SK-N-SH (cell line): ENCODE measurements at regions not wholly inside any gene's neighbourhood (a gene's known extent, or its start where the extent isn't known, plus 50 kb on each side); places are given as distances from the start of the nearest gene placed in this dataset.

Experiments
- CTCF ChIA-PET: fragments of 300-600, 350-600 bp; formaldehyde crosslinking; extraction: SDS; loops from one replicate; lab custom pipeline; 2021; lab: Yijun Ruan, JAX
- POLR2A ChIA-PET: fragments of 350-600 bp; sonication (Branson Sonifier 250); formaldehyde crosslinking; extraction: SDS; loops from one replicate; lab custom pipeline; 2020; ENCODE audit warnings: antibody characterized with exemption, inconsistent platforms; lab: Yijun Ruan, JAX
- DNase-seq: peaks from one replicate; pipeline ENCODE4 v3.0.0; 2012
- H2AFZ ChIP-seq: fragments of 200-600 bp; sonication (generic); 2 replicates; pipeline ENCODE4 v1.8.1; 2016; ENCODE audit warnings: antibody characterized with exemption, mild to moderate bottlenecking, low read depth
- H3F3A ChIP-seq: fragments of 200-600 bp; sonication (generic); replicated peaks from 2 replicates; pipeline ENCODE3; 2016; ENCODE audit warnings: antibody characterized with exemption, mild to moderate bottlenecking; ENCODE audit not compliant: insufficient read depth
- H3K27ac ChIP-seq, 2 experiments: fragments of 200-500 bp in 1 of 2; fragments of 200-600 bp in 1 of 2; sonication (Bioruptor generic) in 1 of 2; sonication (generic), shearing (Covaris generic) in 1 of 2; 2 replicates each; pipeline versions ENCODE4 v1.5.1 to v1.6.1; 2014 to 2016; ENCODE audit warnings: low read depth in 2 of 2, inconsistent platforms in 1 of 2, low read length in 1 of 2, mild to moderate bottlenecking in 1 of 2, mixed read lengths in 1 of 2
- H3K27me3 ChIP-seq: fragments of 200-600 bp; sonication (generic), shearing (Covaris generic); 2 replicates; pipeline ENCODE4 v1.6.1; 2016; ENCODE audit warnings: mixed run types; ENCODE audit not compliant: insufficient read depth
- H3K36me3 ChIP-seq, 2 experiments: fragments of 200-500 bp in 1 of 2; fragments of 200-600 bp in 1 of 2; sonication (Bioruptor generic) in 1 of 2; sonication (generic) in 1 of 2; replicated peaks in 1 of 2; 2 replicates each; pipeline versions ENCODE3 to v1.5.1; 2014 to 2016; ENCODE audit warnings: low read length in 1 of 2, mild to moderate bottlenecking in 1 of 2; ENCODE audit not compliant: insufficient read depth in 2 of 2, control insufficient read depth in 1 of 2
- H3K4me1 ChIP-seq, 2 experiments: fragments of 200-500 bp in 1 of 2; fragments of 200-600 bp in 1 of 2; sonication (Bioruptor generic) in 1 of 2; sonication (generic), shearing (Covaris generic) in 1 of 2; 2 replicates each; pipeline versions ENCODE4 v1.5.1 to v1.6.1; 2014 to 2016; ENCODE audit warnings: low read depth in 1 of 2, low read length in 1 of 2, mixed run types in 1 of 2; ENCODE audit not compliant: insufficient read depth in 2 of 2, control insufficient read depth in 1 of 2
- H3K4me2 ChIP-seq: fragments of 200-600 bp; sonication (generic), shearing (Covaris generic); 2 replicates; pipeline ENCODE4 v1.6.1; 2017; ENCODE audit warnings: mixed run types
- H3K4me3 ChIP-seq, 2 experiments: fragments of 200-500 bp in 1 of 2; fragments of 200-600 bp in 1 of 2; sonication (Bioruptor generic) in 1 of 2; sonication (generic), shearing (Covaris generic) in 1 of 2; 2 replicates each; pipeline versions ENCODE4 v1.5.1 to v1.8.1; 2014 to 2016; ENCODE audit warnings: low read depth in 2 of 2, inconsistent platforms in 1 of 2, low read length in 1 of 2, mild to moderate bottlenecking in 1 of 2, mixed read lengths in 1 of 2, moderate library complexity in 1 of 2
- H3K79me2 ChIP-seq: fragments of 200-600 bp; sonication (generic); 2 replicates; pipeline ENCODE4 v1.8.1; 2017; ENCODE audit warnings: mild to moderate bottlenecking; ENCODE audit not compliant: insufficient read depth
- H3K9ac ChIP-seq: fragments of 200-600 bp; sonication (generic); 2 replicates; pipeline ENCODE4 v1.6.1; 2017; ENCODE audit warnings: mixed run types
- H3K9me2 ChIP-seq: fragments of 200-600 bp; sonication (generic); 2 replicates; pipeline ENCODE4 v1.6.1; 2017; ENCODE audit warnings: mixed run types
- H3K9me3 ChIP-seq: fragments of 200-600 bp; sonication (generic); 2 replicates; pipeline ENCODE4 v1.6.1; 2017; ENCODE audit warnings: mixed run types, mild to moderate bottlenecking, moderate library complexity
- H4K20me1 ChIP-seq: fragments of 200-600 bp; sonication (generic); 2 replicates; pipeline ENCODE4 v1.6.1; 2017; ENCODE audit warnings: mild to moderate bottlenecking, mixed run types; ENCODE audit not compliant: insufficient read depth
- EZH2phosphoT487 ChIP-seq: fragments of 200-600 bp; sonication (generic); IDR thresholded peaks from 2 replicates; pipeline ENCODE4 v1.6.1; 2017; ENCODE audit warnings: low read depth, mixed run types, mild to moderate bottlenecking, antibody characterized with exemption, moderate library complexity, borderline replicate concordance
- FOXM1 ChIP-seq: IDR thresholded peaks from 2 replicates; pipeline ENCODE4 v1.4.0; 2012; ENCODE audit warnings: low read depth, mild to moderate bottlenecking
- GATA2 ChIP-seq: sonication (generic); formaldehyde crosslinking; IDR thresholded peaks from 2 replicates; pipeline ENCODE4 v1.5.0; 2020; ENCODE audit warnings: mild to moderate bottlenecking, missing genetic modification reagents
- JUND ChIP-seq: IDR thresholded peaks from 2 replicates; pipeline ENCODE4 v1.4.0; 2012
- MXI1 ChIP-seq: IDR thresholded peaks from 2 replicates; pipeline ENCODE4 v1.6.1; 2012; ENCODE audit warnings: mild to moderate bottlenecking, low read depth, low read length, improper control_type of control experiment
- NRF1 ChIP-seq: IDR thresholded peaks from 2 replicates; pipeline ENCODE4 v1.6.1; 2012; ENCODE audit warnings: low read depth, mild to moderate bottlenecking, low read length
- SIN3A ChIP-seq: IDR thresholded peaks from 2 replicates; pipeline ENCODE4 v1.6.1; 2012; ENCODE audit warnings: low read depth, mild to moderate bottlenecking, low read length, moderate library complexity, borderline replicate concordance
- SMC3 ChIP-seq: IDR thresholded peaks from 2 replicates; pipeline ENCODE4 v1.6.1; 2012; ENCODE audit warnings: low read depth, low read length, improper control_type of control experiment
- TCF12 ChIP-seq: IDR thresholded peaks from 2 replicates; pipeline ENCODE4 v1.4.0; 2012
- TEAD4 ChIP-seq: IDR thresholded peaks from 2 replicates; pipeline ENCODE4 v1.4.0; 2012; ENCODE audit warnings: mild to moderate bottlenecking, borderline replicate concordance; ENCODE audit not compliant: insufficient read depth
- YY1 ChIP-seq: IDR thresholded peaks from 2 replicates; pipeline ENCODE4 v1.4.0; 2012; ENCODE audit warnings: low read depth, mild to moderate bottlenecking
- WGBS: methylation state at CpG from one replicate; pipeline ENCODE4 v1.1.6; 2017; ENCODE audit warnings: low lambda C conversion rate; 5-methylcytosine and 5-hydroxymethylcytosine counted together
- TF ChIP-seq, protein P1 (sequence below): fragments of 200-600 bp; sonication (generic); IDR thresholded peaks from 2 replicates; pipeline ENCODE4 v1.6.1; 2017; ENCODE audit warnings: antibody characterized with exemption, mild to moderate bottlenecking, moderate library complexity
- TF ChIP-seq, protein P2 (sequence below): IDR thresholded peaks from 2 replicates; pipeline ENCODE4 v1.6.1; 2012; ENCODE audit warnings: mild to moderate bottlenecking, low read depth, low read length, moderate library complexity

DNA sequence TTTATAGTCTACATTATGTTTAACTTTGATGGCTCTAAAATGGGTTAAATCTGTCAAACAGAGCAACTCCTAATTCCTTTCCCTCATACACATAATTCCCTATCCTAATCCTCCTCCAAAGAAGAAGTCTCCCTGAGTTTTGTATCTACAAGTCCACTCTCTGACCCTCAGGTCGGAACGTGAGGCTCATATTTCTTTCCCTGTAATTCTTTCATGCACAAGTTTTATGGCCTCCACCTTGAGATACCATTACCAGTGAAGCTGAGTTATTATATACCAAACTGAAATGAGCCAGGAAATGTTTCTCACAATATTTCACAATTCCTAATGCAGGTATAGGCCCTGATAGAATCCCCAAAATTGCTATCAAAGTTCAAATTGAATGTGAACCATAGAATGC is 106.4 kb downstream of the CASP12 start:
- no peaks in the 10 kb centered on the region for H3K9me2 ChIP-seq
- H3K79me2 ChIP-seq: no peaks in the 10 kb centered on the region; the same call in 1 of the 2 replicates
- H3K4me1 ChIP-seq: no peaks in the 10 kb centered on the region
- H2AFZ ChIP-seq: no peak overlapping the region
- ChIA-PET CTCF (interaction anchor here (0.9 to 1.0 kb wide), 2 partner anchors 9 to 34 kb away, joined by 3 to 4 read pairs; no protein-coding TSS in a partner anchor), POLR2A (no interaction called here)
- H3F3A ChIP-seq: no peaks in the 10 kb centered on the region
- DNase-seq: no peak
- H3K36me3 ChIP-seq: no peaks in the 10 kb centered on the region
- no peaks in the 10 kb centered on the region for H4K20me1 ChIP-seq
- no peak overlapping the region for H3K9ac ChIP-seq
- no peak overlapping the region for H3K4me2 ChIP-seq
- H3K27ac ChIP-seq: no peak overlapping the region
- WGBS: 83% methylated on average over 2 of the region's 2 CpGs
- no peak overlapping the region for H3K4me3 ChIP-seq
- TF ChIP-seq GATA2 (CRISPR knock-in tag) (no peak), TEAD4 (no peak), FOXM1 (no peak), TCF12 (no peak), MXI1 (no peak), JUND (no peak), NRF1 (no peak), SIN3A (no peak), SMC3 (no peak), EZH2phosphoT487 (no peak), YY1 (no peak)
- TF ChIP-seq, protein P1, sequence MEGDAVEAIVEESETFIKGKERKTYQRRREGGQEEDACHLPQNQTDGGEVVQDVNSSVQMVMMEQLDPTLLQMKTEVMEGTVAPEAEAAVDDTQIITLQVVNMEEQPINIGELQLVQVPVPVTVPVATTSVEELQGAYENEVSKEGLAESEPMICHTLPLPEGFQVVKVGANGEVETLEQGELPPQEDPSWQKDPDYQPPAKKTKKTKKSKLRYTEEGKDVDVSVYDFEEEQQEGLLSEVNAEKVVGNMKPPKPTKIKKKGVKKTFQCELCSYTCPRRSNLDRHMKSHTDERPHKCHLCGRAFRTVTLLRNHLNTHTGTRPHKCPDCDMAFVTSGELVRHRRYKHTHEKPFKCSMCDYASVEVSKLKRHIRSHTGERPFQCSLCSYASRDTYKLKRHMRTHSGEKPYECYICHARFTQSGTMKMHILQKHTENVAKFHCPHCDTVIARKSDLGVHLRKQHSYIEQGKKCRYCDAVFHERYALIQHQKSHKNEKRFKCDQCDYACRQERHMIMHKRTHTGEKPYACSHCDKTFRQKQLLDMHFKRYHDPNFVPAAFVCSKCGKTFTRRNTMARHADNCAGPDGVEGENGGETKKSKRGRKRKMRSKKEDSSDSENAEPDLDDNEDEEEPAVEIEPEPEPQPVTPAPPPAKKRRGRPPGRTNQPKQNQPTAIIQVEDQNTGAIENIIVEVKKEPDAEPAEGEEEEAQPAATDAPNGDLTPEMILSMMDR: no peak
- TF ChIP-seq, protein P2, sequence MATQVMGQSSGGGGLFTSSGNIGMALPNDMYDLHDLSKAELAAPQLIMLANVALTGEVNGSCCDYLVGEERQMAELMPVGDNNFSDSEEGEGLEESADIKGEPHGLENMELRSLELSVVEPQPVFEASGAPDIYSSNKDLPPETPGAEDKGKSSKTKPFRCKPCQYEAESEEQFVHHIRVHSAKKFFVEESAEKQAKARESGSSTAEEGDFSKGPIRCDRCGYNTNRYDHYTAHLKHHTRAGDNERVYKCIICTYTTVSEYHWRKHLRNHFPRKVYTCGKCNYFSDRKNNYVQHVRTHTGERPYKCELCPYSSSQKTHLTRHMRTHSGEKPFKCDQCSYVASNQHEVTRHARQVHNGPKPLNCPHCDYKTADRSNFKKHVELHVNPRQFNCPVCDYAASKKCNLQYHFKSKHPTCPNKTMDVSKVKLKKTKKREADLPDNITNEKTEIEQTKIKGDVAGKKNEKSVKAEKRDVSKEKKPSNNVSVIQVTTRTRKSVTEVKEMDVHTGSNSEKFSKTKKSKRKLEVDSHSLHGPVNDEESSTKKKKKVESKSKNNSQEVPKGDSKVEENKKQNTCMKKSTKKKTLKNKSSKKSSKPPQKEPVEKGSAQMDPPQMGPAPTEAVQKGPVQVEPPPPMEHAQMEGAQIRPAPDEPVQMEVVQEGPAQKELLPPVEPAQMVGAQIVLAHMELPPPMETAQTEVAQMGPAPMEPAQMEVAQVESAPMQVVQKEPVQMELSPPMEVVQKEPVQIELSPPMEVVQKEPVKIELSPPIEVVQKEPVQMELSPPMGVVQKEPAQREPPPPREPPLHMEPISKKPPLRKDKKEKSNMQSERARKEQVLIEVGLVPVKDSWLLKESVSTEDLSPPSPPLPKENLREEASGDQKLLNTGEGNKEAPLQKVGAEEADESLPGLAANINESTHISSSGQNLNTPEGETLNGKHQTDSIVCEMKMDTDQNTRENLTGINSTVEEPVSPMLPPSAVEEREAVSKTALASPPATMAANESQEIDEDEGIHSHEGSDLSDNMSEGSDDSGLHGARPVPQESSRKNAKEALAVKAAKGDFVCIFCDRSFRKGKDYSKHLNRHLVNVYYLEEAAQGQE: no peak
- TF ChIP-seq, all 33 proteins: peak for 0
- no peaks in the 10 kb centered on the region for H3K27me3 ChIP-seq
- H3K9me3 ChIP-seq: no peaks in the 10 kb centered on the region
